ENCODE measurements at regions not wholly inside any gene's neighbourhood (a gene's known extent, or its start where the extent isn't known, plus 50 kb on each side); places are given as distances from the start of the nearest gene placed in this dataset.

GRCh38 chr6:129911732-129912131 is 50.6 kb upstream of the TMEM244 start:
- DNase-seq = no peak

Data from HCEC 1CT (cell line).